Stimulated activated CD4-positive, alpha-beta T cell treated with anti-CD3 and anti-CD28 coated beads, Interleukin-12 subunit alpha, Interleukin-12 subunit beta, amount 100 ng/mL, for 4 hours (primary cell): ENCODE measurements at regions not wholly inside any gene's neighbourhood (a gene's known extent, or its start where the extent isn't known, plus 50 kb on each side); places are given as distances from the start of the nearest gene placed in this dataset.
"Not testable (repeated sequence)": the region's sequence is repeated elsewhere in the genome, so short reads cannot be mapped to it uniquely, and the experiment has no call there.

Experiments used
- DNase-seq: peaks from one replicate; pipeline ENCODE4 v3.0.0-alpha.2; 2020

GRCh38 chr21:28391938-28392849 is 600.5 kb downstream of the LTN1 start:
- no peak for DNase-seq

- DNase-seq: no peak
These were observed 605.5 kb downstream of the LTN1 start for GRCh38 chr21:28387220-28387619.

GRCh38 chr21:28385845-28386244 is 606.8 kb downstream of the LTN1 start:
- no peak for DNase-seq

- DNase-seq: not testable (repeated sequence)
These were observed 611.5 kb downstream of the LTN1 start for GRCh38 chr21:28381000-28381745.

GRCh38 chr21:28380241-28380640 is 612.4 kb downstream of the LTN1 start:
- no peak for DNase-seq

GRCh38 chr21:28378026-28378425 is 614.7 kb downstream of the LTN1 start:
- DNase-seq: no peak

GRCh38 chr21:28375708-28376385 is 616.8 kb downstream of the LTN1 start:
- DNase-seq: no peak

GRCh38 chr21:28374881-28375280 is 617.8 kb downstream of the LTN1 start:
- no peak for DNase-seq

GRCh38 chr21:28371713-28372112 is 621.0 kb downstream of the LTN1 start:
- no peak for DNase-seq

- no peak for DNase-seq
These were observed 633.4 kb downstream of the LTN1 start for GRCh38 chr21:28359300-28359699.

GRCh38 chr21:28358702-28359101 is 634.0 kb downstream of the LTN1 start:
- no peak for DNase-seq

- DNase-seq: no peak
These were observed 634.5 kb downstream of the LTN1 start for GRCh38 chr21:28358170-28358569.

- no peak for DNase-seq
These were observed 634.9 kb downstream of the LTN1 start for GRCh38 chr21:28357743-28358142.

- no peak for DNase-seq
These were observed 636.3 kb downstream of the LTN1 start for GRCh38 chr21:28356422-28356821.

- no peak for DNase-seq
These were observed 646.7 kb downstream of the LTN1 start for GRCh38 chr21:28345934-28346333.

GRCh38 chr21:28344985-28345384 is 647.7 kb downstream of the LTN1 start:
- no peak for DNase-seq

- no peak for DNase-seq
These were observed 650.4 kb downstream of the LTN1 start for GRCh38 chr21:28342212-28342810.

GRCh38 chr21:28339403-28339802 is 653.3 kb downstream of the LTN1 start:
- no peak for DNase-seq

GRCh38 chr21:28338701-28339305 is 653.9 kb downstream of the LTN1 start:
- DNase-seq: no peak

- DNase-seq: no peak
These were observed 655.4 kb downstream of the LTN1 start for GRCh38 chr21:28337315-28337714.

GRCh38 chr21:28336314-28336713 is 656.4 kb downstream of the LTN1 start:
- DNase-seq: no peak

GRCh38 chr21:28334407-28334806 is 658.3 kb downstream of the LTN1 start:
- no peak for DNase-seq
